CD4-positive, alpha-beta memory T cell (primary cell): ENCODE measurements at regions not wholly inside any gene's neighbourhood (a gene's known extent, or its start where the extent isn't known, plus 50 kb on each side); places are given as distances from the start of the nearest gene placed in this dataset.

Experiments used
- CTCF ChIA-PET: fragments of 350-600 bp; sonication (Branson Sonifier 250); formaldehyde crosslinking; loops from one replicate; lab custom pipeline; 2021; ENCODE audit warnings: inconsistent platforms; ENCODE audit not compliant: partially characterized antibody; lab: Charles Lee
- POLR2A ChIA-PET: fragments of 350-600 bp; sonication (Branson Sonifier 250); formaldehyde crosslinking; loops from one replicate; lab custom pipeline; 2021; ENCODE audit not compliant: partially characterized antibody; lab: Charles Lee
- DNase-seq, 5 donors: peaks; one replicate each; pipeline versions ENCODE4 v3.0.0 to v3.0.0-alpha.2; 2020 to 2022; ENCODE audit warnings: mixed read lengths in 1 of 5
- H3K27ac ChIP-seq: one replicate; pipeline ENCODE4 v1.7.0; 2013; ENCODE audit warnings: low read depth, low read length
- H3K27me3 ChIP-seq: 2 replicates; pipeline ENCODE4 v1.7.0; 2013; ENCODE audit warnings: mild to moderate bottlenecking, low read length, moderate library complexity; ENCODE audit not compliant: insufficient read depth
- H3K36me3 ChIP-seq: 2 replicates; pipeline ENCODE4 v1.7.0; 2013; ENCODE audit warnings: mild to moderate bottlenecking, low read length, moderate library complexity; ENCODE audit not compliant: insufficient read depth
- H3K4me1 ChIP-seq: 2 replicates; pipeline ENCODE4 v1.7.0; 2013; ENCODE audit warnings: mild to moderate bottlenecking, low read length, moderate library complexity; ENCODE audit not compliant: insufficient read depth
- H3K4me3 ChIP-seq, 2 donors: one replicate each; pipeline ENCODE4 v1.7.0; 2013; ENCODE audit warnings: low read length in 2 of 2, mild to moderate bottlenecking in 1 of 2
- H3K9me3 ChIP-seq, 2 donors: one replicate each; pipeline ENCODE4 v1.7.0; 2013; ENCODE audit warnings: low read length in 2 of 2, control low read depth in 1 of 2; ENCODE audit not compliant: control insufficient read depth in 1 of 2
- H3K27ac Mint-ChIP-seq, 7 donors: one replicate each; pipeline ENCODE4 v1.8.0; 2020 to 2021; ENCODE audit warnings: mixed read lengths in 7 of 7, mild to moderate bottlenecking in 6 of 7, inconsistent platforms in 3 of 7, moderate library complexity in 3 of 7
- H3K27me3 Mint-ChIP-seq, 2 donors: one replicate each; pipeline ENCODE4 v1.8.0; 2020 to 2021; ENCODE audit warnings: mixed read lengths in 2 of 2
- H3K36me3 Mint-ChIP-seq, 2 donors: one replicate each; pipeline ENCODE4 v1.8.0; 2020 to 2021; ENCODE audit warnings: mixed read lengths in 2 of 2, inconsistent platforms in 1 of 2, mild to moderate bottlenecking in 1 of 2
- H3K4me1 Mint-ChIP-seq, 4 donors: one replicate each; pipeline ENCODE4 v1.8.0; 2020 to 2021; ENCODE audit warnings: mixed read lengths in 4 of 4, mild to moderate bottlenecking in 1 of 4
- H3K4me3 Mint-ChIP-seq, 8 donors: one replicate each; pipeline ENCODE4 v1.8.0; 2020 to 2021; ENCODE audit warnings: mixed read lengths in 8 of 8, mild to moderate bottlenecking in 7 of 8, moderate library complexity in 6 of 8, inconsistent platforms in 3 of 8
- H3K9me3 Mint-ChIP-seq, 8 donors: one replicate each; pipeline ENCODE4 v1.8.0; 2020 to 2021; ENCODE audit warnings: mixed read lengths in 8 of 8, mild to moderate bottlenecking in 5 of 8, inconsistent platforms in 3 of 8, moderate library complexity in 1 of 8
- intact Hi-C: fragments of 100-400 bp; cut with micrococcal nuclease; formaldehyde crosslinking; loops from one replicate; pipeline ENCODE4 v1.15.1; 2023

- Histone ChIP-seq H3K27me3 (no peaks in the 10 kb centered on the region), H3K4me1 (no peaks in the 10 kb centered on the region), H3K36me3 (no peaks in the 10 kb centered on the region), H3K4me3 (no peak overlapping the region), H3K9me3 (no peaks in the 10 kb centered on the region), H3K27ac (no peak overlapping the region)
- POLR2A ChIA-PET, result no interaction called here
- Mint-ChIP-seq H3K27me3 (no peaks in the 10 kb centered on the region), H3K9me3 (peaks cover 0 to 2% (median 0%) of the 10 kb centered on the region in 8 donors), H3K27ac (peak overlapping the region in 1 of 7 donors; percentile 36), H3K36me3 (no peaks in the 10 kb centered on the region), H3K4me1 (peaks cover 0 to 3% (median 0%) of the 10 kb centered on the region in 4 donors), H3K4me3 (no peak overlapping the region)
- CTCF ChIA-PET, result no interaction called here
- no peak for DNase-seq
- intact Hi-C loops, result no loop called here
Observed at GRCh38 chr2:195411219-195411687, 245.8 kb upstream of the SLC39A10 start.

GRCh38 chr2:195410074-195410671, 246.9 kb upstream of the SLC39A10 start:
- H3K36me3 Mint-ChIP-seq, result no peaks in the 10 kb centered on the region
- no peaks in the 10 kb centered on the region for H3K27me3 Mint-ChIP-seq
- Histone ChIP-seq H3K4me1 (no peaks in the 10 kb centered on the region), H3K36me3 (no peaks in the 10 kb centered on the region), H3K9me3 (no peaks in the 10 kb centered on the region), H3K27me3 (no peaks in the 10 kb centered on the region), H3K4me3 (no peak overlapping the region), H3K27ac (no peak overlapping the region)
- ChIA-PET CTCF (interaction anchor here (1.2 kb wide), 1 partner anchor 250 kb away, joined by 4 read pairs; no protein-coding TSS in a partner anchor), POLR2A (no interaction called here)
- no peak overlapping the region for H3K27ac Mint-ChIP-seq
- peaks cover 0 to 3% (median 0%) of the 10 kb centered on the region in 4 donors for H3K4me1 Mint-ChIP-seq
- DNase-seq, result no peak
- intact Hi-C loops, result no loop called here
- H3K9me3 Mint-ChIP-seq, result peaks cover 0 to 2% (median 0%) of the 10 kb centered on the region in 8 donors
- no peak overlapping the region for H3K4me3 Mint-ChIP-seq

GRCh38 chr2:195408811-195409210, 248.2 kb upstream of the SLC39A10 start:
- H3K36me3 ChIP-seq, result no peaks in the 10 kb centered on the region
- Mint-ChIP-seq H3K27me3 (no peaks in the 10 kb centered on the region), H3K36me3 (no peaks in the 10 kb centered on the region), H3K9me3 (peaks cover 0 to 2% (median 0%) of the 10 kb centered on the region in 8 donors), H3K27ac (no peak overlapping the region), H3K4me1 (peaks cover 0 to 3% (median 1%) of the 10 kb centered on the region in 4 donors), H3K4me3 (no peak overlapping the region)
- H3K27me3 ChIP-seq, result no peaks in the 10 kb centered on the region
- POLR2A ChIA-PET, result no interaction called here
- H3K9me3 ChIP-seq, result no peaks in the 10 kb centered on the region
- no peak for DNase-seq
- no peak overlapping the region for H3K27ac ChIP-seq
- H3K4me1 ChIP-seq, result no peaks in the 10 kb centered on the region
- intact Hi-C loops, result no loop called here
- H3K4me3 ChIP-seq, result no peak overlapping the region
- CTCF ChIA-PET, result no interaction called here

- Mint-ChIP-seq H3K4me1 (peaks cover 0 to 3% (median 1%) of the 10 kb centered on the region in 4 donors), H3K9me3 (peaks cover 0 to 2% (median 0%) of the 10 kb centered on the region in 8 donors), H3K4me3 (no peak overlapping the region), H3K27ac (no peak overlapping the region), H3K27me3 (no peaks in the 10 kb centered on the region), H3K36me3 (no peaks in the 10 kb centered on the region)
- ChIA-PET POLR2A (no interaction called here), CTCF (no interaction called here)
- Histone ChIP-seq H3K9me3 (no peaks in the 10 kb centered on the region), H3K36me3 (no peaks in the 10 kb centered on the region), H3K27me3 (no peaks in the 10 kb centered on the region), H3K4me1 (no peaks in the 10 kb centered on the region), H3K27ac (no peak overlapping the region), H3K4me3 (no peak overlapping the region)
- intact Hi-C loops, result no loop called here
- DNase-seq, result no peak
Observed at GRCh38 chr2:195408196-195408595, 248.8 kb upstream of the SLC39A10 start.

- POLR2A ChIA-PET, result no interaction called here
- no peaks in the 10 kb centered on the region for H3K9me3 ChIP-seq
- intact Hi-C loops, result no loop called here
Observed at GRCh38 chr2:195407783-195408182, 249.2 kb upstream of the SLC39A10 start.

GRCh38 chr2:195406886-195407603, 250.0 kb upstream of the SLC39A10 start:
- Histone ChIP-seq H3K9me3 (no peaks in the 10 kb centered on the region), H3K4me1 (no peaks in the 10 kb centered on the region), H3K36me3 (no peaks in the 10 kb centered on the region), H3K4me3 (no peak overlapping the region), H3K27me3 (no peaks in the 10 kb centered on the region), H3K27ac (no peak overlapping the region)
- DNase-seq, result no peak
- Mint-ChIP-seq H3K4me1 (peaks cover 0 to 3% (median 1%) of the 10 kb centered on the region in 4 donors), H3K4me3 (no peak overlapping the region), H3K9me3 (peaks cover 0 to 2% (median 0%) of the 10 kb centered on the region in 8 donors), H3K27ac (no peak overlapping the region), H3K36me3 (no peaks in the 10 kb centered on the region), H3K27me3 (no peaks in the 10 kb centered on the region)
- intact Hi-C loops, result no loop called here
- ChIA-PET POLR2A (no interaction called here), CTCF (no interaction called here)

More at GRCh38 chr2:195407783-195408182, 249.2 kb upstream of the SLC39A10 start:
- Mint-ChIP-seq H3K9me3 (peaks cover 0 to 2% (median 0%) of the 10 kb centered on the region in 8 donors), H3K36me3 (no peaks in the 10 kb centered on the region), H3K4me1 (peaks cover 0 to 3% (median 1%) of the 10 kb centered on the region in 4 donors), H3K27me3 (no peaks in the 10 kb centered on the region), H3K27ac (no peak overlapping the region), H3K4me3 (no peak overlapping the region)
- no peak overlapping the region for H3K4me3 ChIP-seq
- DNase-seq, result no peak
- H3K36me3 ChIP-seq, result no peaks in the 10 kb centered on the region
- CTCF ChIA-PET, result no interaction called here
- no peaks in the 10 kb centered on the region for H3K4me1 ChIP-seq
- no peaks in the 10 kb centered on the region for H3K27me3 ChIP-seq
- no peak overlapping the region for H3K27ac ChIP-seq

- H3K4me1 Mint-ChIP-seq, result peaks cover 0 to 2% (median 0%) of the 10 kb centered on the region in 4 donors
- Histone ChIP-seq H3K4me1 (no peaks in the 10 kb centered on the region), H3K27me3 (no peaks in the 10 kb centered on the region), H3K36me3 (no peaks in the 10 kb centered on the region), H3K4me3 (no peak overlapping the region), H3K27ac (no peak overlapping the region), H3K9me3 (no peaks in the 10 kb centered on the region)
- intact Hi-C loops, result loop anchor here (1.0 kb wide), 1 partner anchor 256 kb away; no protein-coding TSS in a partner anchor
- POLR2A ChIA-PET, result no interaction called here
- H3K27me3 Mint-ChIP-seq, result no peaks in the 10 kb centered on the region
- peak in 4 of 5 donors; percentile 2 to 14 (median 6) for DNase-seq
- CTCF ChIA-PET, result interaction anchor here (1.2 kb wide), 1 partner anchor 664 kb away, joined by 3 read pairs; the partner anchor contains the start of gene DNAH7
- no peaks in the 10 kb centered on the region for H3K36me3 Mint-ChIP-seq
- H3K27ac Mint-ChIP-seq, result no peak overlapping the region
- H3K9me3 Mint-ChIP-seq, result no peaks in the 10 kb centered on the region
- H3K4me3 Mint-ChIP-seq, result no peak overlapping the region
Observed at GRCh38 chr2:195404651-195405050, 252.4 kb upstream of the SLC39A10 start.
